Omental fat pad (tissue), 3 donors: ENCODE measurements at regions not wholly inside any gene's neighbourhood (a gene's known extent, or its start where the extent isn't known, plus 50 kb on each side); places are given as distances from the start of the nearest gene placed in this dataset.

Experiments used
- ATAC-seq: fragments of 150-250 bp; one replicate; pipeline ENCODE4 v1.9.1; 2016; ENCODE audit warnings: mild to moderate bottlenecking, moderate library complexity; ENCODE audit not compliant: low FRiP score
- DNase-seq: peaks from one replicate; pipeline ENCODE4 v3.0.0-alpha.2; 2019; ENCODE audit warnings: low spot score
- TF ChIP-seq, protein P1 (sequence below), 3 donors: fragments of 450-650 bp; IDR thresholded peaks; one replicate each; pipeline ENCODE4 v1.5.1; 2016 to 2017; ENCODE audit warnings: antibody characterized with exemption in 3 of 3, mild to moderate bottlenecking in 3 of 3, moderate library complexity in 2 of 3

DNA sequence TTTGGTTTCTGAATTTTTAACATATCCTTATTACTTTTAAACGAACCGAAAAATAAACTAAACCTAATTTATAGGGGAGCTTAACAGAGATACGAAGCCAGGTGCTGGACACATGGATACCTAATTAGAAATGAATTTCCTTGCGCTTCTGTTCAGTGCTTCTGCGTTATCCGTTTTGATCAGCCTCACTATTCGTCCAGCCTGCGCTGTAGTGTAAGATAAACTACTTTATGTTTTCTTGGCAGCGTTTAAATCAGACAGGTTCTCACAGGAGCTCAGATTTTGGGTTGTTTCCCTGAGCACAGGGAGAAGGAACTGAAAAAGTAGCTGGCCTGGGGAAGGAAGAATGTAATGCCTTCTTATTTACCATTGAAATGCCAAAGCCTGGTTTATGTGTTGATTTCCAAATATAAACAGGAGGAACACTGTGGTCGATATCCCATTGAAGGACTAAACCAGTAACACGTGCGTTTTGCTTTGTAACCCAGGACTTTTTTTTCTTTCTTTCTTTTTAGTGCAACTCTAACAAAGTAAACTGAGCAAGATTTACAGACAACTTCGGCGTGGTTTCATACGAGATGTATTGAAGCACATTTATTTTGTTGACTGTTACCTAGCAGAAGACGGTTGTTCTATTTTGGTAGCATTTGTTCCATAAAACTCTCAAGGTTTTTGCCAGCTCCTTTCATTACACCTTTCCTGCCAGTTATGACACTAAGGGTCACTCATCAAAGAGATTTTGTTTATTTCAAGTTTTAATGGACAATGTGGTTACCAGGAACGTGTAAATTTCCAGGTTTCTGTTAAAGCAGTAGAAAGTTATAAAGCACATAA, 214.8 kb upstream of the HEY2 start:
- ATAC-seq = no peak
- no peak for DNase-seq
- TF ChIP-seq, protein P1, sequence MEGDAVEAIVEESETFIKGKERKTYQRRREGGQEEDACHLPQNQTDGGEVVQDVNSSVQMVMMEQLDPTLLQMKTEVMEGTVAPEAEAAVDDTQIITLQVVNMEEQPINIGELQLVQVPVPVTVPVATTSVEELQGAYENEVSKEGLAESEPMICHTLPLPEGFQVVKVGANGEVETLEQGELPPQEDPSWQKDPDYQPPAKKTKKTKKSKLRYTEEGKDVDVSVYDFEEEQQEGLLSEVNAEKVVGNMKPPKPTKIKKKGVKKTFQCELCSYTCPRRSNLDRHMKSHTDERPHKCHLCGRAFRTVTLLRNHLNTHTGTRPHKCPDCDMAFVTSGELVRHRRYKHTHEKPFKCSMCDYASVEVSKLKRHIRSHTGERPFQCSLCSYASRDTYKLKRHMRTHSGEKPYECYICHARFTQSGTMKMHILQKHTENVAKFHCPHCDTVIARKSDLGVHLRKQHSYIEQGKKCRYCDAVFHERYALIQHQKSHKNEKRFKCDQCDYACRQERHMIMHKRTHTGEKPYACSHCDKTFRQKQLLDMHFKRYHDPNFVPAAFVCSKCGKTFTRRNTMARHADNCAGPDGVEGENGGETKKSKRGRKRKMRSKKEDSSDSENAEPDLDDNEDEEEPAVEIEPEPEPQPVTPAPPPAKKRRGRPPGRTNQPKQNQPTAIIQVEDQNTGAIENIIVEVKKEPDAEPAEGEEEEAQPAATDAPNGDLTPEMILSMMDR (IDR thresholded peaks at IDR 0.05) = no peak

DNA sequence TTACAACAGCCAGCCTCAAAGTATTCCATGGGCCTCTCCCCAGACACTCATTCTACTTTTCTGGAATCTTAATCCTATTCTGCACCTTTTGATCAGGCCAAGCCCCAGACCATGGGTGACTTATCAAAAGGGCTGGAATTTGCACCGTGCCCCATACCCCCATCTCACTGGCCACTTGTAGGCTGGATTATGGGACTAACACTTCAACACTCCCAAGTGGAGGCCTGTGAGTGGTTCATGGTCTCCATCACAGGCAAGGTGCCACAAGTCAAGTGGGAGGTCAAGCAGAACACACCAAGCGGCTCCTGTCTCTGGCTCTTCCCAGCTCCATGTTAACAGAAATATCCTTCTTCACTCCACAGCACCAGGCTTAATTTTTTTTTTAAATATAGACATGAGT, 212.3 kb upstream of the HEY2 start:
- TF ChIP-seq, protein P1 (IDR thresholded peaks at IDR 0.05) = no peak
- DNase-seq (no peak), ATAC-seq (no peak)

DNA sequence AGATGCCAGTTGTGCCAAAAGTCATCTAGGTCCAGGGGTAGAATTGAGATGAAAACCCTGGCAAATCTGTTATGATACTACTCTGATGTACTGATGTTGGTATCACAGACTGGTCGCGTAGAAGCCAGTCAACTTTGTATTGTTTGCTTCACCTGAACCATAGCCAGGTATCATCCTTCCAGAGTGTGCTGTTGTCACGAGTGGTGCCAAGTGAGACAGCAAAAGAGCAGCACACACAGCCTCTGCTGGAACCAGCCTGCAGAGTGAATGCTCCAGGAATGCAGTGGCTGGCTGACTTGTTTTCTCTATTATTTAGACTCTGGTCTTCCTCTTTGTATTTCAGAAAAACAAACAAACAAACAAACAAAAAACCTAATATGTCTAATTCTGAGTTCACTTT, 209.5 kb upstream of the HEY2 start:
- DNase-seq (no peak), ATAC-seq (no peak)
- TF ChIP-seq, protein P1 (IDR thresholded peaks at IDR 0.05) = no peak

DNA sequence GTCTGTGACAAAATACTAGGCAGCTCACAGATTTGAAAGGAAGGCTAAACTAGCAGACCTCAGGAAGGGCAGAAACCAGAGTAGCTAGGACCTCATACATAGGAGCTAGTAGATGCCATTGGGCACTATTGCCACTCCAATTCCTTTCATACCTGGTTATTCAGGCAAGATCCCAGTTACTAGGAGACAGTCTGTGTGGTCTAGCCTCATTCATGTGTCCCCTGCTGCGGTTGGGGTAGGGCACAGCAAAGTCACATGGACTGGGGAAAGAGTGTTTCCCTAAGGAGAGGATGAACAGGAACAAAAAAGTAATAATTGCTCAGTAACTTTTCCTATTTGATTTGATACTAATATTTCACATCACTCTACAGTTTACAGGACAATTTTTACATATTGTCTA, 204.6 kb upstream of the HEY2 start:
- ATAC-seq (no peak), DNase-seq (no peak)
- TF ChIP-seq, protein P1 (IDR thresholded peaks at IDR 0.05) = no peak

DNA sequence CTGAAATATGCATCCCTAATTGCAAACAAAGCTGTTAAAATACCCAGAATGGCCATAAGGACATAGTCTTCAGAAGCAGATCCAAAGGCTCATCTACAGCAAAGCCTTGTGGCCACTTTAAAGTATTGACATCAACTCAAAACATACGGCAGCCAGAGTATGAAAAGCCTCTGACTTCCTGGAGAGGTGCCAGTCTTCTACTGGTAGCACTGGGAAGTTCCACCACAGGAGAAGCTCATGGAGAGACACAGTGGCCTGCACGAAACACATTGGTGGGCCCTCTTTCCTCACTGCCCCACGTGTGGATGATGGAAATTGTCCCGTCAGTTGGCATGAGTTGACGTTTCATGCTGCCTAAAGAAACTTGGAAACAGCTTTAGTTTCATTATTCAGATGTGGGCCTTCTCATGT, 202.6 kb upstream of the HEY2 start:
- DNase-seq (no peak), ATAC-seq (no peak)
- TF ChIP-seq, protein P1 (IDR thresholded peaks at IDR 0.05) = no peak

DNA sequence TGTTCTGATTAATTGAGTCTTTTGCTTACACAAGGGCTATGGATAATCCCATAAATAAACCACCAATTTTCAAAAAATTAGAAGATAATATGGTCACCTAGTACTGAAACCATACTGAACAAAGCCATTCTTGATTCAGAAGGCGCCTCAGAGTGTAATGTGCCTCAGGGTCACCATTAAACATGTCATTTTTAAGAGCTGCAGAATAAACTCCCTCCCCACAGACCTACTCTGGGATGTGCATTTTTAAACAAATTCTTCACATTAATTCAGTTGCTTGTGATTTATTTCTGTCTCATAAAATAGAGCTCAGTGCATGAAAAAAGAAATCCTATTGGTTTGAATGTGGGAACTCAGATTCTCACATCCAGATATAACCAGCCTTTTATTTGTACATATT, 202.1 kb upstream of the HEY2 start:
- ATAC-seq (no peak), DNase-seq (no peak)
- TF ChIP-seq, protein P1 (IDR thresholded peaks at IDR 0.05) = no peak

DNA sequence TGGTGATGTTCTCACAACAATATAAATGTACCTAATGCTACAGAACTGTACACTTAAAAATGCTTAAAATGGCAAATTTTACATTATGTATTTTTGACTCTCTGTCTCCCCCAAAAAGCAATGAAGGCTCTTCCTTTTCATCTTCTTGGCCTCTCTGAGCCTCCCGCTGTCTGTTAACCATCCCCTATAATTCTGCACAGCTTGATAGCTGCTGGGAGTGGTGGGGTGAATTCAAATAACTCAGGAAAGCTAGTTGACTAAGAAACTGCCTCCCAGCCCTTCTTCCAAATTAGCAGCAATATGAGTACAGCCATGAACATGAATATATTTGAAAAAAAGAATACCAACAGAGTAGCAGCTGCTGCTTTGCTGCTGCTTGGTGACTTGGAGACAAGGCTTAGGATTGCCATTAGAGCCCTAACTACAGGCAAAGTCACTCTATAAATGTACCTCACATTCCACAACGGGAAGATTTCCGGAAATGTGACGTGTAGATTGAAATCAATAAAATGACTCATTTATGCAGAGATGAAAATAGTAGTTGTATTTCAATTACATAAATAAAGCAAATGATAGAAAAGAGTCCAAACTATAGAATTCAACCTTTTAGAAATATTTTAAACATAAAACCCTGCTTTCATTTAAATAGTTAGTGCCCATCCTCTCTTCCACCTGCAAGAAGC, 200.1 kb upstream of the HEY2 start:
- ATAC-seq (no peak), DNase-seq (no peak)
- TF ChIP-seq, protein P1 (IDR thresholded peaks at IDR 0.05) = no peak
